SU-DHL-6 (cell line): ENCODE measurements at regions not wholly inside any gene's neighbourhood (a gene's known extent, or its start where the extent isn't known, plus 50 kb on each side); places are given as distances from the start of the nearest gene placed in this dataset.
A peak's percentile ranks its signal among the peaks of the same experiment; 100 is the strongest.

Source experiments
- H2AFZ ChIP-seq: fragments of 200-600 bp; sonication (generic); 2 replicates; pipeline ENCODE4 v1.6.1; 2014; ENCODE audit warnings: low read depth, mild to moderate bottlenecking, moderate library complexity, mixed read lengths, antibody characterized with exemption, low read length; ENCODE audit not compliant: severe bottlenecking
- H3F3A ChIP-seq: fragments of 200-600 bp; shearing (Covaris generic); 2 replicates; pipeline ENCODE4 v1.6.0; 2016; ENCODE audit warnings: antibody characterized with exemption, mild to moderate bottlenecking; ENCODE audit not compliant: insufficient read depth
- H3K27ac ChIP-seq: fragments of 200-600 bp; sonication (generic); 2 replicates; pipeline ENCODE4 v1.5.1; 2016; ENCODE audit warnings: low read depth, mild to moderate bottlenecking, low read length, moderate library complexity, mixed read lengths
- H3K27me3 ChIP-seq: fragments of 200-600 bp; sonication (generic), shearing (Covaris generic); 2 replicates; pipeline ENCODE4 v1.6.0; 2014; ENCODE audit warnings: mild to moderate bottlenecking, low read length
- H3K36me3 ChIP-seq: fragments of 200-600 bp; sonication (generic); 2 replicates; pipeline ENCODE4 v1.6.1; 2014; ENCODE audit warnings: mild to moderate bottlenecking, low read length, mixed read lengths
- H3K4me2 ChIP-seq: fragments of 300-600, 200-600 bp; shearing (Covaris generic), sonication (generic); 2 replicates; pipeline ENCODE4 v1.6.0; 2014; ENCODE audit warnings: low read length, low read depth, mild to moderate bottlenecking; ENCODE audit not compliant: poor library complexity, severe bottlenecking
- H3K4me3 ChIP-seq: fragments of 200-600 bp; sonication (generic); 2 replicates; pipeline ENCODE4 v1.5.1; 2014; ENCODE audit warnings: antibody characterized with exemption, low read length, mild to moderate bottlenecking, mixed read lengths; ENCODE audit not compliant: insufficient read depth, poor library complexity, severe bottlenecking
- H3K79me2 ChIP-seq: fragments of 200-600 bp; sonication (generic); 2 replicates; pipeline ENCODE4 v1.6.1; 2014; ENCODE audit warnings: mild to moderate bottlenecking, low read length, moderate library complexity; ENCODE audit not compliant: insufficient read depth
- H3K9ac ChIP-seq: fragments of 200-600 bp; sonication (generic); 2 replicates; pipeline ENCODE4 v1.7.0; 2014; ENCODE audit warnings: mild to moderate bottlenecking, low read length
- H3K9me2 ChIP-seq: fragments of 200-600 bp; sonication (generic); replicated peaks from 2 replicates; pipeline ENCODE4 v1.6.1; 2014; ENCODE audit warnings: low read length; ENCODE audit not compliant: insufficient read depth
- H3K9me3 ChIP-seq: fragments of 200-600 bp; sonication (generic); 2 replicates; pipeline ENCODE4 v1.6.1; 2014; ENCODE audit warnings: low read length, mixed read lengths; ENCODE audit not compliant: insufficient read depth
- H4K20me1 ChIP-seq: fragments of 200-600 bp; sonication (generic); 2 replicates; pipeline ENCODE4 v1.6.1; 2014; ENCODE audit warnings: low read depth, mild to moderate bottlenecking, antibody characterized with exemption, low read length, moderate library complexity, mixed read lengths
- CTCF ChIP-seq: fragments of 200-600 bp; sonication (generic); IDR thresholded peaks from one replicate; pipeline ENCODE4 v1.5.1; 2017; ENCODE audit warnings: antibody characterized with exemption, mild to moderate bottlenecking, low read length, moderate library complexity; ENCODE audit not compliant: insufficient read depth, poor library complexity, severe bottlenecking
- EZH2phosphoT487 ChIP-seq: fragments of 200-600 bp; sonication (generic), shearing (Covaris generic); conservative IDR thresholded peaks from 2 replicates; pipeline ENCODE4 v1.6.1; 2018; ENCODE audit warnings: mild to moderate bottlenecking, antibody characterized with exemption, low read length, moderate library complexity, mixed read lengths

GRCh38 chrX:118181030-118181429 is 64.4 kb upstream of the KLHL13 start:
- H3K9me2 ChIP-seq: no peaks in the 10 kb centered on the region
- no peak overlapping the region for H3K4me2 ChIP-seq
- H3K27ac ChIP-seq: no peak overlapping the region
- H2AFZ ChIP-seq: no peak overlapping the region
- TF ChIP-seq EZH2phosphoT487: no peak
- H3K79me2 ChIP-seq: no peaks in the 10 kb centered on the region
- no peaks in the 10 kb centered on the region for H3K27me3 ChIP-seq
- H3F3A ChIP-seq: no peaks in the 10 kb centered on the region
- H3K36me3 ChIP-seq: no peaks in the 10 kb centered on the region
- H3K9ac ChIP-seq: no peak overlapping the region
- H3K4me3 ChIP-seq: no peak overlapping the region
- H4K20me1 ChIP-seq: no peaks in the 10 kb centered on the region
- H3K9me3 ChIP-seq: no peaks in the 10 kb centered on the region

- H3K27me3 ChIP-seq: no peaks in the 10 kb centered on the region
- TF ChIP-seq CTCF (no peak), EZH2phosphoT487 (no peak)
These were observed 65.4 kb upstream of the KLHL13 start for GRCh38 chrX:118182025-118182424.

GRCh38 chrX:118182681-118183080 is 66.1 kb upstream of the KLHL13 start:
- Histone ChIP-seq H4K20me1 (no peaks in the 10 kb centered on the region), H3K79me2 (no peaks in the 10 kb centered on the region), H2AFZ (no peak overlapping the region), H3F3A (no peaks in the 10 kb centered on the region), H3K27me3 (no peaks in the 10 kb centered on the region), H3K9me2 (no peaks in the 10 kb centered on the region), H3K9ac (no peak overlapping the region), H3K9me3 (no peaks in the 10 kb centered on the region), H3K27ac (no peak overlapping the region), H3K36me3 (no peaks in the 10 kb centered on the region), H3K4me3 (no peak overlapping the region), H3K4me2 (no peak overlapping the region)
- TF ChIP-seq CTCF: no peak
- TF ChIP-seq EZH2phosphoT487: no peak

More at GRCh38 chrX:118182025-118182424, 65.4 kb upstream of the KLHL13 start:
- no peaks in the 10 kb centered on the region for H3K36me3 ChIP-seq
- no peak overlapping the region for H3K9ac ChIP-seq
- no peaks in the 10 kb centered on the region for H4K20me1 ChIP-seq
- no peaks in the 10 kb centered on the region for H3K9me3 ChIP-seq
- H3K4me3 ChIP-seq: no peak overlapping the region
- no peak overlapping the region for H3K4me2 ChIP-seq
- H3K79me2 ChIP-seq: no peaks in the 10 kb centered on the region
- H3F3A ChIP-seq: no peaks in the 10 kb centered on the region
- no peak overlapping the region for H2AFZ ChIP-seq
- no peaks in the 10 kb centered on the region for H3K9me2 ChIP-seq
- H3K27ac ChIP-seq: no peak overlapping the region

GRCh38 chrX:118183606-118184005 is 67.0 kb upstream of the KLHL13 start:
- Histone ChIP-seq H3K9me3 (no peaks in the 10 kb centered on the region), H3K27me3 (no peaks in the 10 kb centered on the region), H3K4me3 (no peak overlapping the region), H4K20me1 (no peaks in the 10 kb centered on the region), H3K36me3 (no peaks in the 10 kb centered on the region), H3K9me2 (no peaks in the 10 kb centered on the region), H3F3A (no peaks in the 10 kb centered on the region), H3K9ac (no peak overlapping the region), H2AFZ (no peak overlapping the region), H3K4me2 (no peak overlapping the region), H3K79me2 (no peaks in the 10 kb centered on the region), H3K27ac (no peak overlapping the region)
- TF ChIP-seq CTCF: peak; percentile 17
- no peak for TF ChIP-seq EZH2phosphoT487
